ENCODE measurements at regions not wholly inside any gene's neighbourhood (a gene's known extent, or its start where the extent isn't known, plus 50 kb on each side); places are given as distances from the start of the nearest gene placed in this dataset.

- Histone ChIP-seq H3K4me1 (peaks cover 6 to 44% (median 28%) of the 10 kb centered on the region in 4 donors), H3K27ac (peak overlapping the region; percentile 76 to 87 (median 78)), H3K9me3 (no peaks in the 10 kb centered on the region), H3K4me3 (peak overlapping the region; percentile 52 to 68 (median 60)), H3K27me3 (peaks cover 0 to 22% (median 10%) of the 10 kb centered on the region in 3 donors), H3K36me3 (no peaks in the 10 kb centered on the region)
- 26 to 34% (median 30%) methylated on average over 11 of the region's 11 CpGs for WGBS, 5 donors
- intact Hi-C loops (cut with DNase I; ENCODE audit: low total_unique reads): no loop called here
- DNase-seq: peak in 1 of 2 donors; percentile 48
- no peak for TF ChIP-seq CTCF (IDR thresholded peaks at IDR 0.05)
- no peak for TF ChIP-seq POLR2A (IDR thresholded peaks at IDR 0.05)
- TF ChIP-seq EP300 (IDR thresholded peaks at IDR 0.05): no peak
- no peak for TF ChIP-seq POLR2AphosphoS5 (IDR thresholded peaks at IDR 0.05)
These were observed 582.1 kb downstream of the ZEB2 start for GRCh38 chr2:143937723-143938350.

GRCh38 chr2:143936848-143937722 lies 582.8 kb downstream of the ZEB2 start:
- Histone ChIP-seq H3K27ac (peak overlapping the region; percentile 76 to 87 (median 78)), H3K36me3 (no peaks in the 10 kb centered on the region), H3K4me1 (peaks cover 6 to 44% (median 28%) of the 10 kb centered on the region in 4 donors), H3K9me3 (no peaks in the 10 kb centered on the region), H3K27me3 (peaks cover 0 to 22% (median 10%) of the 10 kb centered on the region in 3 donors), H3K4me3 (peak overlapping the region; percentile 52 to 68 (median 60))
- intact Hi-C loops (cut with DNase I; ENCODE audit: low total_unique reads): no loop called here
- peak; percentile 27 to 82 for DNase-seq
- TF ChIP-seq CTCF (IDR thresholded peaks at IDR 0.05) (no peak), POLR2AphosphoS5 (IDR thresholded peaks at IDR 0.05) (peak in 1 of 3 donors; percentile 13), POLR2A (IDR thresholded peaks at IDR 0.05) (no peak)
- WGBS, 5 donors: 0 to 1% (median 1%) methylated on average over 43 to 108 of the region's 108 CpGs

- no peak for TF ChIP-seq POLR2AphosphoS5 (IDR thresholded peaks at IDR 0.05)
- H3K4me1 ChIP-seq: peaks cover 6 to 44% (median 28%) of the 10 kb centered on the region in 4 donors
- H3K9me3 ChIP-seq: no peaks in the 10 kb centered on the region
- WGBS, 5 donors: 3 to 10% (median 7%) methylated on average over 14 of the region's 14 CpGs
- H3K27me3 ChIP-seq: peaks cover 0 to 22% (median 10%) of the 10 kb centered on the region in 3 donors
- peak overlapping the region; percentile 52 to 68 (median 60) for H3K4me3 ChIP-seq
- peak overlapping the region; percentile 76 to 87 (median 78) for H3K27ac ChIP-seq
- no peak for DNase-seq
- no peaks in the 10 kb centered on the region for H3K36me3 ChIP-seq
- intact Hi-C loops (cut with DNase I; ENCODE audit: low total_unique reads): no loop called here
These were observed 583.4 kb downstream of the ZEB2 start for GRCh38 chr2:143936538-143936847.

GRCh38 chr2:143935482-143935752 lies 584.5 kb downstream of the ZEB2 start:
- DNase-seq: no peak
- Histone ChIP-seq H3K27ac (peak overlapping the region in 4 of 5 donors; percentile 52 to 87 (median 82)), H3K4me1 (peaks cover 6 to 44% (median 28%) of the 10 kb centered on the region in 4 donors), H3K27me3 (peaks cover 0 to 22% (median 10%) of the 10 kb centered on the region in 3 donors), H3K36me3 (no peaks in the 10 kb centered on the region), H3K4me3 (peak overlapping the region in 1 of 4 donors; percentile 53), H3K9me3 (no peaks in the 10 kb centered on the region)
- WGBS, 5 donors: 15 to 38% (median 30%) methylated on average over 4 of the region's 4 CpGs
- intact Hi-C loops (cut with DNase I; ENCODE audit: low total_unique reads): no loop called here
- no peak for TF ChIP-seq POLR2AphosphoS5 (IDR thresholded peaks at IDR 0.05)
- TF ChIP-seq POLR2A (IDR thresholded peaks at IDR 0.05): no peak
- no peak for TF ChIP-seq EP300 (IDR thresholded peaks at IDR 0.05)
- no peak for TF ChIP-seq CTCF (IDR thresholded peaks at IDR 0.05)
